Mesothelial cell of epicardium (in vitro differentiated cells): ENCODE measurements at regions not wholly inside any gene's neighbourhood (a gene's known extent, or its start where the extent isn't known, plus 50 kb on each side); places are given as distances from the start of the nearest gene placed in this dataset.

Source experiments
- DNase-seq, 2 experiments: peaks; one replicate each; pipeline ENCODE4 v3.0.0; 2021; ENCODE audit warnings: low spot score in 2 of 2; ENCODE audit not compliant: unreplicated experiment in 2 of 2
- H3K27ac Mint-ChIP-seq: 2 replicates; pipeline ENCODE4 v1.8.0; 2021; ENCODE audit warnings: mixed read lengths
- H3K27me3 Mint-ChIP-seq: 2 replicates; pipeline ENCODE4 v1.8.0; 2021; ENCODE audit warnings: low read depth, mixed read lengths
- H3K36me3 Mint-ChIP-seq: 2 replicates; pipeline ENCODE4 v1.8.0; 2021; ENCODE audit warnings: mixed read lengths
- H3K4me1 Mint-ChIP-seq: 2 replicates; pipeline ENCODE4 v1.8.0; 2021; ENCODE audit warnings: mixed read lengths
- H3K4me3 Mint-ChIP-seq: 2 replicates; pipeline ENCODE4 v1.8.0; 2021; ENCODE audit warnings: mild to moderate bottlenecking, moderate library complexity, mixed read lengths
- H3K9me3 Mint-ChIP-seq: 2 replicates; pipeline ENCODE4 v1.8.0; 2021; ENCODE audit warnings: mixed read lengths
- CTCF ChIP-seq: fragments of 200-600 bp; sonication (generic); IDR thresholded peaks from one replicate; pipeline ENCODE4 v1.5.0; 2021; ENCODE audit warnings: antibody characterized with exemption; ENCODE audit not compliant: unreplicated experiment

DNA sequence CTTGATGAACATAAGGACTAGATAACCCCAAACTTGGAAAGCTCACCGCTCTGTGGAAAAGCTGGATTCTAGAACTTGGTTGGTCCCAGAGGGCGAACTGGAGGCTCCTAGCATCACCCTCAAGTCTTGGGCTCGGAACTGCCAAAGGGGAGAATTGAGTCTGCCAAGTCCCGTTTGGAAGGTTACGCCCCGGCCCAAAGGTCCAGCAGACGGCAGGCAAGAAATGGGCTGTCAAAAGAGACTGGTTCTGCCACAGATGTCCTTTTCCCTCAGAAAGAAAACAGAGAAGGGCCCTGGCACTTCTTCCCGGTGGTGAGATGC, 182.2 kb downstream of the ANAPC1 start:
- Mint-ChIP-seq H3K4me1 (peaks cover 16% of the 10 kb centered on the region), H3K36me3 (no peaks in the 10 kb centered on the region), H3K9me3 (no peaks in the 10 kb centered on the region), H3K27ac (no peak overlapping the region), H3K4me3 (no peak overlapping the region), H3K27me3 (no peaks in the 10 kb centered on the region)
- DNase-seq: no peak
- no peak for TF ChIP-seq CTCF

DNA sequence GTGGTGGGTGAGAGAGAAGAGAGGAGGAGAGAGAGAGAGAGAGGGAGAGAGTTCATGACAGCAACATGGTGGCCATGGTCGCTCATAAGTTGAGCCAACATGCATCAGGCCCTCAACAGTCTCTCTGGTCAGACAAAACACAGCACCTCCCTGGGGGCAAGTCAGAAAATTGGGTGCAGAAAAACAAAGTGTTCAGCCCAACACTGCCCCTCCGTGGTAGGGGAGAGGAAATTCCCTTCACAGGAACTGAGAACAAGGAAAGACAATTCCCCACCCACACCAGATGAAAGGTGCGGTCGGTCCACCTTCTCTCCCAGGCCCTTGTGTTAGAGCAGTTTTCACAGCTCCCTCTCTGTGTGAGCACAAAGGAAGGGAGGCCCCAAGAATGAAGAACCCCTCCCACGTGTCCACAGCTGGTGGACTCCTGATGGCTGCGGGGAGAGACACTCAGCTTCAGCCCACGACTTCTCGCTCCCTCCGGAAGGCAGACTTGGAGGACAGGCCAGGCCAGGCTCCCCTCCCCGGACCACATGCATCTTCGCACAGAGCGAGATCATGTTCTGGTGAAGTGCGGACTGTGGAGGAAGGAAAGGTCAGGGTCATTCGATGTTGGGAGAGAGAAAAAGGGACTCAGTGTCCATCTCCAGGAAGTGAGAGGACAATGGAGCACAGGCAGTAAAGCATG, 181.7 kb downstream of the ANAPC1 start:
- TF ChIP-seq CTCF: peak; percentile 44
- Mint-ChIP-seq H3K27me3 (no peaks in the 10 kb centered on the region), H3K9me3 (no peaks in the 10 kb centered on the region), H3K27ac (no peak overlapping the region), H3K36me3 (no peaks in the 10 kb centered on the region), H3K4me3 (no peak overlapping the region), H3K4me1 (peaks cover 16% of the 10 kb centered on the region)
- no peak for DNase-seq

DNA sequence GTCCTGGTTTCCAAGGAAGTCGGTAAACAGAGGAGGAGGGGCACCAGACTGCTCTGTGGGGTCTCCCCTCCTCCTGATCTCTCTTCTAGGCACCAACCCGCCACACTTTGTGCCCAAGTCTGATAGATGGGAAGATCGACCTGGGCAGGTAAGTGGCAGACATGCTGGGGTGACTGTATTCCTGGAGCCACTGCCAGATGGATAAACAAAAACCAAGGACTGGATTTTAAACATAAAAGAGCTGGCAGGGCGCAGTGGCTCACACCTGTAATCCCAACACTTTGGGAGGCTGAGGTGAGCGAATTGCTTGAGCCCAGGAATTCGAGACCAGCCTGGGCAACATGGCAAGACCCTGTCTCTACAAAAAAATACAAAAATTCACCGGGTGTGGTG, 181.2 kb downstream of the ANAPC1 start:
- Mint-ChIP-seq H3K4me3 (no peak overlapping the region), H3K9me3 (no peaks in the 10 kb centered on the region), H3K36me3 (no peaks in the 10 kb centered on the region), H3K27me3 (no peaks in the 10 kb centered on the region), H3K4me1 (peaks cover 16% of the 10 kb centered on the region), H3K27ac (no peak overlapping the region)
- no peak for DNase-seq
- no peak for TF ChIP-seq CTCF

DNA sequence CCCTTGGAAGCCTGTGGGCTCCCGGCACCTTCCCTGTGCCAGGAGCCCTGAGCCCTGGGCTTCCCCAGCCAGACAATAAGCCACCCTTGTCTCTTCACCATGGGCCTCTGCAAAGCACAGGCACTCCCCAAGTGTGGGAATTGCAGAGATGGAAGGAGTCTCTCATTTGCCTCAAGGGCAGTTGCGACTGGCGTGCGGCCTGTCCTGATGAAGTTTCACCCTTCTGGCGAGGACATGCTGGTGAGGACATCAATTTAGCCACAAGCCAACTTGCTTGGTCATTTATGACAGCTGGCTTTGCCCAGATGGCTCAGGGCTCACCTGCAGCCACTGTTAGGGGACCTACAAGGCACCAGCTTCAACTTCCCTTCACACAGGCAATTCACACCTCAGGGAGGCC, 180.2 kb downstream of the ANAPC1 start:
- no peak overlapping the region for H3K4me3 Mint-ChIP-seq
- H3K9me3 Mint-ChIP-seq: no peaks in the 10 kb centered on the region
- peaks cover 15% of the 10 kb centered on the region for H3K4me1 Mint-ChIP-seq
- DNase-seq: no peak
- TF ChIP-seq CTCF: no peak
- no peaks in the 10 kb centered on the region for H3K36me3 Mint-ChIP-seq
- no peak overlapping the region for H3K27ac Mint-ChIP-seq
- H3K27me3 Mint-ChIP-seq: no peaks in the 10 kb centered on the region

DNA sequence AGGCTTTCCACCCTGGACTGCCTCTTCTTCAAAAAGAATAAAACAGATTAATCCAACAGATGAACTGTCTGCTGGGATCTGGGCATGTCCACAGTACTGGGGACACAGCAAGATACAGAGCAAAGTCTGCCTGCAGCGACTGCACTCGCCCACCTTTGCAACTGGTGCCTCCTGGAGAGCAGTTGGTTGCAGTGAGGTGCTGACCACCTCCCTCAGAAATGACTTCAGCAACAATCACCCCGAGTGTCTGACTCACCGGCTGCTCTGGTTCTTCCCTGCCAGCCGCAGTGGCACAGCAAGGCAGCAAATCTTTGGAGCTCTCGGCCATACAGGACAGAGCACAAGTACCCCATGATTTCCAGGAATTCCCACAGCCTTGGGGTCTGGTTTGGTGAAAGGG, 179.7 kb downstream of the ANAPC1 start:
- Mint-ChIP-seq H3K27ac (no peak overlapping the region), H3K9me3 (no peaks in the 10 kb centered on the region), H3K36me3 (no peaks in the 10 kb centered on the region), H3K27me3 (no peaks in the 10 kb centered on the region), H3K4me3 (no peak overlapping the region), H3K4me1 (peaks cover 12% of the 10 kb centered on the region)
- DNase-seq: no peak
- no peak for TF ChIP-seq CTCF

DNA sequence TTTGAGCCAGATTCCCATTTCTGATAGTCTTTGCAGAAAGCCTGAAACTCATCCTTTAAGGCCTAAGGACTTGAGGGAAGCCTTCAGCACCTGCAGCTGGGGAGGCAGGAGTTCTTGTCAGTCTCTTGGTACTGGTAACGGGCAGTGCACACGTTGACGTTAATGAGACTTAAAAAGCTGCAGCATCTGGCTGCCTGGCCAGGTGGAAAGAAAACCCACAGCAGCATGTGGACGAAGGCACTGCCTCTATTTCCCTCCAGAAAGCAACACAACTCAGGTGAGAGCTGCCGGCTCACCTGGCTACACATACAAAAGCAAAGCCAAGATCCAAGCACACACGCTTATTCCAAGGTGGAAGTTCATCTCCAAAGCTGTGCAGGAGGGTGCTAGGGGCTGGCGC, 178.8 kb downstream of the ANAPC1 start:
- no peak for TF ChIP-seq CTCF
- H3K9me3 Mint-ChIP-seq: no peaks in the 10 kb centered on the region
- H3K27me3 Mint-ChIP-seq: no peaks in the 10 kb centered on the region
- H3K36me3 Mint-ChIP-seq: no peaks in the 10 kb centered on the region
- H3K4me1 Mint-ChIP-seq: peaks cover 12% of the 10 kb centered on the region
- H3K4me3 Mint-ChIP-seq: no peak overlapping the region
- H3K27ac Mint-ChIP-seq: no peak overlapping the region
- no peak for DNase-seq
